ENCODE measurements at regions not wholly inside any gene's neighbourhood (a gene's known extent, or its start where the extent isn't known, plus 50 kb on each side); places are given as distances from the start of the nearest gene placed in this dataset.
"Not testable (repeated sequence)": the region's sequence is repeated elsewhere in the genome, so short reads cannot be mapped to it uniquely, and the experiment has no call there.

DNA sequence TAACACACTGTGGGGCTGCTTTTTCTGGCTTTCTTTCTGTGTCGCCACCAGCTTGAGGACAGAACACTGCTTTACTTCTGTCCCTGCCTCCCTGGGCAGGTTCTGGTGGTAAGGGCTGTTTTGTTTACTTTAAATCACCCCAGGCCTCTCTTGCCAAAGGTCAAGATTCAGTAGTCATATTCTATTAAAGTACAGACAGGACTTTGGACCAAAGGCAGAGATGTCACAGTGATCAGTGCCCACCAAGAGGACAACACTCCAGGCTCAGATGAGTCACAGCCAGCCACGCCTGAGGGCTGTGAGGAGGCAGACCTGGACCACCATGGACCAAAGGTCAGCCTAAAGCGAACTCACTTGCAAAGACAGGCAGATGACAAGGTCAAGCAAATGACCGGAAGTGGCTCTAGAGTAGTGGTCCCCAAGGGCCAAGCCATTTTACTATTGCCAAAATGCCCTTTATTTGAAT is 200.0 kb downstream of the RHOU start:
- DNase-seq: no peak
- H3K4me3 ChIP-seq: no peak overlapping the region
- H3K36me3 ChIP-seq: no peaks in the 10 kb centered on the region
- H3K9me3 ChIP-seq: no peaks in the 10 kb centered on the region
- H3K27me3 ChIP-seq: no peaks in the 10 kb centered on the region

- Histone ChIP-seq H3K27me3 (no peaks in the 10 kb centered on the region), H3K4me3 (no peak overlapping the region), H3K36me3 (no peaks in the 10 kb centered on the region), H3K9me3 (no peaks in the 10 kb centered on the region)
- no peak for DNase-seq
Observed at GRCh38 chr1:228935855-228936727, 200.8 kb downstream of the RHOU start.

- Histone ChIP-seq H3K4me3 (no peak overlapping the region), H3K27me3 (no peaks in the 10 kb centered on the region), H3K9me3 (no peaks in the 10 kb centered on the region), H3K36me3 (no peaks in the 10 kb centered on the region)
- DNase-seq: no peak
Observed at GRCh38 chr1:228936881-228937280, 201.6 kb downstream of the RHOU start.

GRCh38 chr1:228937351-228937750 is 202.1 kb downstream of the RHOU start:
- Histone ChIP-seq H3K36me3 (no peaks in the 10 kb centered on the region), H3K9me3 (no peaks in the 10 kb centered on the region), H3K4me3 (no peak overlapping the region), H3K27me3 (no peaks in the 10 kb centered on the region)
- DNase-seq: no peak

DNA sequence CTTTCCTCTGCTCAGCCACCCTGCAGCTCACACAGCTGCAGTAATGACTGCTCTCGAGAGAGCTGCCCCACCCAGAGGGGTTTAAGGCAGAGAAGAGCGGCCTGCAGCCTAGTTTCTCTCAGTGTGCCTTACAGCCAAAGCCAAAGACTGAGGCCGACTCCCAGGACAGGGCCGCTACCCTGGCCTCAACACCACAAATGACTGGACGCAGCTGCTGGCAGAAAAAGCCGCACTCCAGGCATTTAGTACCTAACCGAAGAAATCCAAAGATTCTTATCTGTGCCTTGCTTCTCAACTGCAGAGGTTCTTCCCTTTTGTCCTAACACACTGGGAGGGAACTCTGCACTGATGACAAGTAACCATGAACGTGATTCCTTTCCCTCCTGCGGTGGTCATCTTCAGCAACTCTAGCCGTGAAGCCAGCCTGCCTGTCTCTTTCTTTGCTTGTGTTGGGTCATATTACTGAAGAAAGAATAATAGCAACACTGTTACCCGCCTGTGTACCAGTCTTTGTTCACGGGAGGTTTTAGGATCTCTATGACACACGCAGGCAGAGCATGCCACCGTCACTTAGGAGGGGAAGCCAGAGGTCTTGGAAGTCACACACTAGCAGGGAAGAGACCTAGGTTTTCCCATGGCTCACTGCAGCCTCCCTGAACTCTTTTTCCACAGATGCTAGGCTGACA is 202.7 kb downstream of the RHOU start:
- no peak for DNase-seq
- Histone ChIP-seq H3K36me3 (no peaks in the 10 kb centered on the region), H3K27me3 (no peaks in the 10 kb centered on the region), H3K4me3 (no peak overlapping the region), H3K9me3 (no peaks in the 10 kb centered on the region)

- no peak for DNase-seq
- Histone ChIP-seq H3K27me3 (no peaks in the 10 kb centered on the region), H3K4me3 (no peak overlapping the region), H3K36me3 (no peaks in the 10 kb centered on the region), H3K9me3 (no peaks in the 10 kb centered on the region)
Observed at GRCh38 chr1:228938537-228938901, 203.2 kb downstream of the RHOU start.

DNA sequence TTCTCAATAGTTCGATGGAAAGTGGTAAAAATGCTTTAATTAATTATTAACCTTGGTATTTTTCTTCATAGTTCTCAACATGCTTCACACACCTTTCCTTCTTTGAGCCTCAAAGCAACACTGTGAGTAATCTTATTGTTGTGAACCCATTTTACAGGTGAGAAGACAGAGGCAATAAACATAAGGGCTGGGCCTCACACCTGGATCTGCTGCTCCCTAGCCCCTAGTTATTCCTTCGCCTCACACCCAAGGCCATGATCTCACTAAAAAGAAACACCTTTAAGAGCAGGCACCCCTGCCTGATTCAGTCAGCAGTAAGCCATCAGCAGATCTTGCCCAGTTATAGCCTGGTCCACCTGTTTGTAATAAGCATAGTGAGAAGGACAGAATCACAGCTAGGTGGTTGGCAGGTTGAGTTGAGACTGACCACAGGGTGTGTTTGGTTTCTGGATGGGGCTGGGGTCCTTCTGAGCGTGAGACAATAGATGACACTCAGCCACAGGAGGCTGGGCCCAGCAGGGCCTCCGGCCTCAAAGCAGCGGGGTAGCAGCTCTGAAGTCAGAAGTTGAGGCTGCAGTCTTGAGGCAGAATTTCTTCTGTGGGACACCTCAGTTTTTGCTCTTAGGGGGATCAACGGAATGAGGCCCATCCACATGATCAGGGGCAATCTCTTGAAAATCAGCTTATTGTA is 203.9 kb downstream of the RHOU start:
- H3K27me3 ChIP-seq: no peaks in the 10 kb centered on the region
- no peaks in the 10 kb centered on the region for H3K36me3 ChIP-seq
- H3K4me3 ChIP-seq: no peak overlapping the region
- H3K9me3 ChIP-seq: no peaks in the 10 kb centered on the region
- no peak for DNase-seq

GRCh38 chr1:228939881-228940392 is 204.7 kb downstream of the RHOU start:
- Histone ChIP-seq H3K4me3 (no peak overlapping the region), H3K27me3 (no peaks in the 10 kb centered on the region), H3K36me3 (no peaks in the 10 kb centered on the region), H3K9me3 (no peaks in the 10 kb centered on the region)
- no peak for DNase-seq

DNA sequence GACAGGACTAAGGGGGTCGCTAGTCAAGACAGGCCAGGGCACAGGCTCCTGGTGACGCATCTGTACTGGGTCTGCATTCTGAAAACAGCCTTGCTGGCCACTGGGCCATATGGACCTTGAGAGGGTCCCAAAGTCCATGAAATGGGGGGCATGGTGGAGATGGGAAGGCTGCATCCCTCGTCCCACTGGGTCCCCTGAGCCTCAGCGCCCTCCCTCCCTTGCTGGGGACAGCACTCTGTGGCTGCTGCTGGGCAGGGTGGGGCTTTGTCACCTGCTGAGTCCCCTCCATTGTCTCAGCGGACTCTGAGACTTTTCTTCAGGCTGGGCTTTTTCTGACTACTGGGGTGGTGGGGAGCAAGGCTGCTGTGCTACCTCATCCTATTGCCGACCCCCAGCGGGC is 205.2 kb downstream of the RHOU start:
- Histone ChIP-seq H3K27me3 (no peaks in the 10 kb centered on the region), H3K4me3 (no peak overlapping the region), H3K36me3 (no peaks in the 10 kb centered on the region), H3K9me3 (no peaks in the 10 kb centered on the region)
- DNase-seq: no peak

DNA sequence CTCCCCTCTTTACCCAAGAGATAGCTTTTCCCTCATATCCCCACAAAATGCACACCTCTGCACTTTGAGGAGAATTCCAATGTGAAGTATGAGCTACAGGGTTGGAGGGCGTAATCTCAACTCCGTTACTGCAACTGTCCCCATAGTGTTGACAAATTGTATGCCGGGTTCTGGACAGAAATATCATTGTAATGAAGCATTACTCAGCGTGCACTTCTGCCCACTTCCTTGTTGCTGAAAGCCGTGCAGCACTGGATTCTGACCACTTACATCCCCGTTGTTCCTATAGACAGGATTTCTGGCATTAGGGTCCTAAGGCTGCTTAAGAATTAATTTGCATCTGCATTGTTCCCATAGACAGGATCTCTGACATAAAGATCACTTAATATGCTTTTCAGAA is 205.6 kb downstream of the RHOU start:
- DNase-seq: no peak
- H3K4me3 ChIP-seq: no peak overlapping the region
- no peaks in the 10 kb centered on the region for H3K36me3 ChIP-seq
- H3K27me3 ChIP-seq: no peaks in the 10 kb centered on the region
- no peaks in the 10 kb centered on the region for H3K9me3 ChIP-seq

GRCh38 chr1:228941666-228942065 is 206.4 kb downstream of the RHOU start:
- H3K36me3 ChIP-seq: no peaks in the 10 kb centered on the region
- no peaks in the 10 kb centered on the region for H3K9me3 ChIP-seq
- no peak overlapping the region for H3K4me3 ChIP-seq
- DNase-seq: no peak
- H3K27me3 ChIP-seq: no peaks in the 10 kb centered on the region

- no peak for DNase-seq
- H3K36me3 ChIP-seq: no peaks in the 10 kb centered on the region
- no peaks in the 10 kb centered on the region for H3K27me3 ChIP-seq
- H3K9me3 ChIP-seq: no peaks in the 10 kb centered on the region
- H3K4me3 ChIP-seq: no peak overlapping the region
Observed at GRCh38 chr1:228943436-228943835, 208.2 kb downstream of the RHOU start.

DNA sequence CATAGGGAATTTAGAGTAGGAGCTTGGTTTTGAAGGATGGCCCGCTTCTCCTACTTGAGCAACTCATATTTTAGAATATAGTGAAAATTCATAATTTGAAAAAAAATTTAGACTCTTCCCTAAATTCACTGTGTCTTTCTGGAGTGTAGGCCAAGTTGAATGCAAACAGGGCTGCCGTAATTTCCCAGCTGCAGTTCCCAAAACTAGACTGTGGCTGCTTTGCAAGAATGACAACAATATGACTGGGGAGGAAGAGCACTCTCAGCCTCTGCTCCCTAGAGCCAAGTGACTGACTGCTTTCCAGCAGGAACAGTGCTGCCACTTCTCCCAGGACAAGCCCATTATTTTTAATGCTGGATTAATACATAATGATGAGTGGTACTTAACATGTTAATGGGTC is 209.0 kb downstream of the RHOU start:
- no peak overlapping the region for H3K4me3 ChIP-seq
- DNase-seq: no peak
- no peaks in the 10 kb centered on the region for H3K27me3 ChIP-seq
- H3K9me3 ChIP-seq: no peaks in the 10 kb centered on the region
- H3K36me3 ChIP-seq: no peaks in the 10 kb centered on the region

DNA sequence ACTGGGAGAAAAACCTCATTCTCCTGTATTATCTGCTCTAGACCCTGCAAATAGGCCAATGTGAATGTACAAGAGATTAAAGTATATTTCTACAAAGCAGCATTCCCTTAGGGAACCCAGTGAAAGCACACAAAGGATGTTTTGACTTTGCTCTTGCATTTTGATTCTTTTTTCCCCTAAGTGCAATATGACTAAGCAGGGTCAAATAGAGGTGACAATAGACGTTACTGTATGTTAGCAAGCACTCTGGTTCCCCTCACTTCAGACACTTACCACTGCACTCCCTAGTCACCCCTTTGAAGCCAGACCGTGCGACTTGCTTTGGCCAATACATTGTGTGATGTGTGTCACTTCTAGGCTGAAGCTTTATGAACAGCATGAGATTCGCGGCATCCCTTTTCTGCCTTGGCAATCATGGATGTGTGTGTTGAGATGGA is 209.7 kb downstream of the RHOU start:
- Histone ChIP-seq H3K4me3 (no peak overlapping the region), H3K9me3 (no peaks in the 10 kb centered on the region), H3K36me3 (no peaks in the 10 kb centered on the region), H3K27me3 (no peaks in the 10 kb centered on the region)
- no peak for DNase-seq

DNA sequence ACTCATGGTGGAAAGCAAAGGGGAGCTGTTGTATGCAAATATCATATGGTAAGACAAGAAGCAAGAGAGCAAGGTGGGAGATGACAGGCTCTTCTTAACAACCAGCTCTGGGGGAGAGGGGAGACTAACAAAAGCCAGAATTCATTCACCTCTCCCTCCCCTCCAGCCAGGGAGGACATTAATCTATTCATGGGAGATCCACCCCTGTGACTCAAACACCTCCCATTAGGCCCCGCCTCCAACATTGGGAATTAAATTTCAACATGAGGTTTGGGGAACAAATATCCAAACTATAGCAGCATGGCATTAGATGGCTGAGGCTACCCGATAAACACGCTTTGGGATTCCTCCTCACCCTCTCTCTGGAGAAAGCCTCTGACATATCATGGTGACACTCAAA is 210.6 kb downstream of the RHOU start:
- no peaks in the 10 kb centered on the region for H3K27me3 ChIP-seq
- DNase-seq: no peak
- H3K9me3 ChIP-seq: no peaks in the 10 kb centered on the region
- no peak overlapping the region for H3K4me3 ChIP-seq
- no peaks in the 10 kb centered on the region for H3K36me3 ChIP-seq

- H3K27me3 ChIP-seq, DNase-seq, H3K9me3 ChIP-seq, H3K4me3 ChIP-seq, H3K36me3 ChIP-seq: not testable (repeated sequence)
Observed at GRCh38 chr1:228949617-228950016, 214.3 kb downstream of the RHOU start.

GRCh38 chr1:228953207-228953606 is 217.9 kb downstream of the RHOU start:
- Histone ChIP-seq H3K9me3 (peaks cover 7% of the 10 kb centered on the region; the same call in 1 of the 2 replicates), H3K36me3 (no peaks in the 10 kb centered on the region), H3K27me3 (no peaks in the 10 kb centered on the region), H3K4me3 (no peak overlapping the region)
- DNase-seq: no peak
